Lower lobe of right lung (tissue), 2 donors: ENCODE measurements at regions not wholly inside any gene's neighbourhood (a gene's known extent, or its start where the extent isn't known, plus 50 kb on each side); places are given as distances from the start of the nearest gene placed in this dataset.
A peak's percentile ranks its signal among the peaks of the same experiment; 100 is the strongest.
"Not testable (repeated sequence)": the region's sequence is repeated elsewhere in the genome, so short reads cannot be mapped to it uniquely, and the experiment has no call there.

Source experiments
- ATAC-seq, 2 donors: fragments of 200-7000 bp; cut with Tn5 transposase; one replicate each; pipeline ENCODE4 v1.9.1; 2020 to 2022; ENCODE audit warnings: mild to moderate bottlenecking in 2 of 2, moderate library complexity in 2 of 2
- DNase-seq: peaks from one replicate; pipeline ENCODE4 v3.0.0-alpha.2; 2020
- H3K27ac ChIP-seq: fragments of 200-600 bp; one replicate; pipeline ENCODE4 v1.8.0; 2022
- H3K27me3 ChIP-seq: fragments of 200-600 bp; one replicate; pipeline ENCODE4 v1.8.0; 2022; ENCODE audit warnings: low read depth
- H3K36me3 ChIP-seq: fragments of 200-600 bp; one replicate; pipeline ENCODE4 v1.8.0; 2022; ENCODE audit warnings: mild to moderate bottlenecking
- H3K4me1 ChIP-seq: fragments of 200-600 bp; one replicate; pipeline ENCODE4 v1.8.0; 2022
- H3K4me3 ChIP-seq: fragments of 200-600 bp; one replicate; pipeline ENCODE4 v1.8.0; 2022; ENCODE audit warnings: mild to moderate bottlenecking
- H3K9me3 ChIP-seq: fragments of 200-600 bp; one replicate; pipeline ENCODE4 v1.8.0; 2022
- CTCF ChIP-seq: fragments of 200-600 bp; IDR thresholded peaks from one replicate; pipeline ENCODE4 v1.8.0; 2022; ENCODE audit warnings: antibody characterized with exemption, mild to moderate bottlenecking
- intact Hi-C: fragments of 100-400 bp; cut with DNase I; formaldehyde crosslinking; loops from one replicate; pipeline ENCODE4 v1.11.0; 2022
- donor health status: DM: no; HTN: yes; CAD: no; lungs with severe emphysema.

DNA sequence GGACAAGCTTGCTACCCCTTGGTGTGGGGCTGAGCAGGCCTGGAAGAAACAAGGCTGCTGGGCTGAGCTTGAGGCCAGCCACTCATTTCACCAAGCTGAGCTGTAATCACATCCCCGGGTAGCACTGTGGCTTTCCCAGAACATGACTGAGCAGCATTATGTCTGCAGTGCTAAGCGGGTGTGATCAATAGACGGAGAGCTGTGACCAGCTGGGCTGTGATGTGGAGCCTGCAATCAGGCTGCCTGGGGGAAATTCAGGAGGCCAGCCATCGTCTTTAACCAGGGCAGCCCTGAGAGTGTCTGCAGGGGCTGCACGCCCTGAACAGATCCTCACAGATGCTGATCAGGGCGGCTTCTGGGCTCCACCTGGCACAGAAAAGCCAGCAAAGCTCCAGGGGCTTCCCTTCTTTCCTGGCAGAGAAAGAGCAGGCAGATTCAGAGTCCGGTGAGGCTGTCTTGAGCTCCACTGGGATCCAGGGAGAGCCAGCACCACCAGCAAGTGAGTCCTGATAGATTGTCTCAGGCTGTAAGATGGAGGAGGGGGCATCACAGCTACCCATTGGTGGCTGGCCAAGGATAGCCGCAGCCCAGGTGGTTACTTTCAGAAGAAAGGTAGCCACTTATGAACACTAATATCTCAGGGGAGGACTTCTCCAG, 165.9 kb downstream of the NRN1 start:
- TF ChIP-seq CTCF = no peak
- DNase-seq = no peak
- intact Hi-C loops = no loop called here

DNA sequence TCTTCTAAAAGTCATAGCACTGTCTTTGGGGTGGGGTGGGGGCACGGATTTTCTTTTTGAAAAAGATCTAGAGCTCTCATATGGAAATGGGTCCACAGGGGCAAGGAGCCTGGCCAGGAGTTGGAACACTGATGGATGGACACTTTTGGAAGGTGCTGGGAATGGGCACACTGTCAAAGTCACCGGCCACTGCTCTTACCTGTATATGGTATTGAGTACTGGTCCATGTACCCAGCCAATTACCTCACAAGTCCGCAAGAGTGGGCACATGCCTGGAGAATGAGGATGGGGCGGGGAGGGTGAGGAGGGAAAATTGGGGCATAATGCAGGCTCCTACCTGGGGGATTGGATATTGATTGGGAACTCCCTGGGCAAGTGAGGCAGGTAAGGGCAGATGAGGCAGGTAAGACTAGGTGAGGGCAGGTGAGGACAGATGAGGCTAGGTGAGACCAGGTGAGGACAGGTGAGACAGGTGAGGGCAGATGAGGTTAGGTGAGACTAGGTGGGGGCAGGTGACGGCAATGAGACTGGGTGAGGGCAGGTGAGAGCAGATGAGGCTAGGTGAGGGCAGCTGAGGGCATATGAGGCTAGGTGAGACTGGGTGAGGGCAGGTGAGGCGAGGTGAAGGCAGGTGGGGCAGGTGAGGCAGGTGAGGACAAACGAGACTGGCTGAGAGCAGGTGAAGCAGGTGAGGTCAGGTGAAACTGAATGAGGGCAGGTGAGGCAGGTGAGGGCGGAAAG, 167.9 kb downstream of the NRN1 start:
- no peak for ATAC-seq
- no peaks in the 10 kb centered on the region for H3K27me3 ChIP-seq
- H3K36me3 ChIP-seq = no peaks in the 10 kb centered on the region
- H3K4me3 ChIP-seq = no peak overlapping the region
- H3K4me1 ChIP-seq = no peaks in the 10 kb centered on the region
- intact Hi-C loops = no loop called here
- TF ChIP-seq CTCF = no peak
- no peak overlapping the region for H3K27ac ChIP-seq
- H3K9me3 ChIP-seq = no peaks in the 10 kb centered on the region
- no peak for DNase-seq

More for the DNA sequence above, 165.9 kb downstream of the NRN1 start:
- Histone ChIP-seq H3K27me3 (no peaks in the 10 kb centered on the region), H3K27ac (no peak overlapping the region), H3K9me3 (no peaks in the 10 kb centered on the region), H3K4me1 (no peaks in the 10 kb centered on the region), H3K4me3 (no peak overlapping the region), H3K36me3 (no peaks in the 10 kb centered on the region)
- no peak for ATAC-seq

- Histone ChIP-seq H3K4me1 (no peaks in the 10 kb centered on the region), H3K4me3 (no peak overlapping the region), H3K9me3 (no peaks in the 10 kb centered on the region), H3K36me3 (no peaks in the 10 kb centered on the region), H3K27me3 (no peaks in the 10 kb centered on the region), H3K27ac (no peak overlapping the region)
- intact Hi-C loops = no loop called here
- TF ChIP-seq CTCF = no peak
- DNase-seq (no peak), ATAC-seq (no peak)
Observed at GRCh38 chr6:5837323-5837722, 169.4 kb downstream of the NRN1 start.

DNA sequence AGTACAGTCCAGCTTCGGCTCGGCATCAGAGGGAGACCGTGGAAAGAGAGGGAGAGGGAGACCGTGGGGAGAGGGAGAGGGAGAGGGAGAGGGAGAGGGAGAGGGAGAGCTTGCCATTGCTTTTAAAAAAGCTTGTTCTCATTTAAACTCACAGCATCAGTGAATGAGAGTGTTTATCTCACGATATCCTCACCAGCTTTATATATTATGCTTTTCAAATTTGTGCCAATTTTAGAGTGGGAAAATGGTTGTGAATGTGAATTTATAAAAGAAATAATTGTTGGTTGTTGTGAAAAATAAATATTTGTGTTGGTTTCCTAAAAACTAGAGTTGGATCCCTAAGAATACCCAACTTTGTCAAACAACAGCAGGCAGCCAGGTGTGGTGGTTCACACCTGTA, 170.1 kb downstream of the NRN1 start:
- DNase-seq, H3K9me3 ChIP-seq, ATAC-seq, intact Hi-C loops, H3K4me1 ChIP-seq, H3K36me3 ChIP-seq, H3K27me3 ChIP-seq, H3K4me3 ChIP-seq, H3K27ac ChIP-seq: not testable (repeated sequence)

DNA sequence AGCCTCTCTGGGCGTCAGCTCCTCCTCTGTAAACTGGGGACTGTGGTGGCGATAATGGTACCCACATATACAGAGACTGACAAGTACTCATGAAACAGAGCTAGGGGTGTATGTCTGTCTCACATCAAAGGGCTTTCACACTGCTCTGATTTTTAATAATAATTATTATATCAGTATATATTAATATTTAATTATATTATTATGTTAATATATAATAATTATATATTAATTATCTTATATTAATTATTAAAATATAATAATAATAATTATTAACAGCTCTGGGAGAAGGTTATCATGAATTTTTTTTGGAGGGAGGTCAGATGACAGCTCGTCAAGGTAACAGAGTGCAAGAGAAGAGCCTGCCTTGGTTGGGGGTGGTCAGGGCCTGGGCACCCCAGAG, 173.6 kb downstream of the NRN1 start:
- intact Hi-C loops = no loop called here
- H3K4me1 ChIP-seq = peaks cover 12% of the 10 kb centered on the region
- no peak for DNase-seq
- no peak overlapping the region for H3K4me3 ChIP-seq
- H3K9me3 ChIP-seq = no peaks in the 10 kb centered on the region
- TF ChIP-seq CTCF = no peak
- no peaks in the 10 kb centered on the region for H3K36me3 ChIP-seq
- no peaks in the 10 kb centered on the region for H3K27me3 ChIP-seq
- H3K27ac ChIP-seq = no peak overlapping the region
- ATAC-seq = no peak

GRCh38 chr6:5832668-5833067, 174.1 kb downstream of the NRN1 start:
- H3K9me3 ChIP-seq = no peaks in the 10 kb centered on the region
- no peak overlapping the region for H3K4me3 ChIP-seq
- H3K27ac ChIP-seq = no peak overlapping the region
- TF ChIP-seq CTCF = no peak
- no peaks in the 10 kb centered on the region for H3K27me3 ChIP-seq
- peaks cover 12% of the 10 kb centered on the region for H3K4me1 ChIP-seq
- DNase-seq (no peak), ATAC-seq (no peak)
- H3K36me3 ChIP-seq = no peaks in the 10 kb centered on the region
- intact Hi-C loops = no loop called here

DNA sequence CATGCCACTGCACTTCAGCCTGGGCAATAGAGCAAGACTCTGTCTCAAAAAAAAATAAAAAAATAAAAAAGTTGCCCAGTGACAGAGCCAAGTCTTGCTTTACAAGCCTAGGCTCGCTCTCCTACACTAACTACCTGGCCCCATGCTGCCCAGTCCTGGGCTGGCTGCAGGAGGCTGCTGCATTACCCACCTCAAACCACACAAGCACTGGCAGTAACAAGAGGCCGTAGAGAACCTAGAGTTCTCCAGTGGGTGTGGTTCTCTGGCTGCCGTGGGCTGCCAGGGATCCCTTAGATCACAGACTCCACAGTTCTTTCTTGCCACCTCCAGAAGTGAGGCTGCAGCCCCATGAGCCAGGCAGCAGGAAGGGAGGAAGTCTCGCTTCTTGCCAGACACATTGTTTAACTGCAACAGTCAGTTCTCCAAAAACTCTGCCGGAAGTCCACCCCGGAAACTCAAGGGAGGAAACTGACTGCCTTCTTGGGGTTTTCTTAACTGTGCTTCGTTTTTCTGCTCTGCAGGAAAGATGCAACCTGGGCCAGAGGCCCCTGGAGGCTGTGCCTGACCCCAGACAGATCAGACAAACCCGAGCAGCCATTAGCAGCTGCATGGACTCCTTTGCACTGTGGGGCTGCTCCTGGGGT, 175.4 kb downstream of the NRN1 start:
- H3K36me3 ChIP-seq, H3K27ac ChIP-seq, intact Hi-C loops, H3K4me3 ChIP-seq, H3K9me3 ChIP-seq, DNase-seq, H3K27me3 ChIP-seq: not testable (repeated sequence)
- peak; percentile 35 to 60 for ATAC-seq
- H3K4me1 ChIP-seq = peaks cover 12% of the 10 kb centered on the region
